CD4-positive, alpha-beta memory T cell (primary cell): ENCODE measurements at regions not wholly inside any gene's neighbourhood (a gene's known extent, or its start where the extent isn't known, plus 50 kb on each side); places are given as distances from the start of the nearest gene placed in this dataset.
"Not testable (repeated sequence)": the region's sequence is repeated elsewhere in the genome, so short reads cannot be mapped to it uniquely, and the experiment has no call there.

Experiments
- CTCF ChIA-PET: fragments of 350-600 bp; sonication (Branson Sonifier 250); formaldehyde crosslinking; loops from one replicate; lab custom pipeline; 2021; ENCODE audit warnings: inconsistent platforms; ENCODE audit not compliant: partially characterized antibody; lab: Charles Lee
- POLR2A ChIA-PET: fragments of 350-600 bp; sonication (Branson Sonifier 250); formaldehyde crosslinking; loops from one replicate; lab custom pipeline; 2021; ENCODE audit not compliant: partially characterized antibody; lab: Charles Lee
- DNase-seq, 5 donors: peaks; one replicate each; pipeline versions ENCODE4 v3.0.0 to v3.0.0-alpha.2; 2020 to 2022; ENCODE audit warnings: mixed read lengths in 1 of 5
- H3K27ac ChIP-seq: one replicate; pipeline ENCODE4 v1.7.0; 2013; ENCODE audit warnings: low read depth, low read length
- H3K27me3 ChIP-seq: 2 replicates; pipeline ENCODE4 v1.7.0; 2013; ENCODE audit warnings: mild to moderate bottlenecking, low read length, moderate library complexity; ENCODE audit not compliant: insufficient read depth
- H3K36me3 ChIP-seq: 2 replicates; pipeline ENCODE4 v1.7.0; 2013; ENCODE audit warnings: mild to moderate bottlenecking, low read length, moderate library complexity; ENCODE audit not compliant: insufficient read depth
- H3K4me1 ChIP-seq: 2 replicates; pipeline ENCODE4 v1.7.0; 2013; ENCODE audit warnings: mild to moderate bottlenecking, low read length, moderate library complexity; ENCODE audit not compliant: insufficient read depth
- H3K4me3 ChIP-seq, 2 donors: one replicate each; pipeline ENCODE4 v1.7.0; 2013; ENCODE audit warnings: low read length in 2 of 2, mild to moderate bottlenecking in 1 of 2
- H3K9me3 ChIP-seq, 2 donors: one replicate each; pipeline ENCODE4 v1.7.0; 2013; ENCODE audit warnings: low read length in 2 of 2, control low read depth in 1 of 2; ENCODE audit not compliant: control insufficient read depth in 1 of 2
- H3K27ac Mint-ChIP-seq, 7 donors: one replicate each; pipeline ENCODE4 v1.8.0; 2020 to 2021; ENCODE audit warnings: mixed read lengths in 7 of 7, mild to moderate bottlenecking in 6 of 7, inconsistent platforms in 3 of 7, moderate library complexity in 3 of 7
- H3K27me3 Mint-ChIP-seq, 2 donors: one replicate each; pipeline ENCODE4 v1.8.0; 2020 to 2021; ENCODE audit warnings: mixed read lengths in 2 of 2
- H3K36me3 Mint-ChIP-seq, 2 donors: one replicate each; pipeline ENCODE4 v1.8.0; 2020 to 2021; ENCODE audit warnings: mixed read lengths in 2 of 2, inconsistent platforms in 1 of 2, mild to moderate bottlenecking in 1 of 2
- H3K4me1 Mint-ChIP-seq, 4 donors: one replicate each; pipeline ENCODE4 v1.8.0; 2020 to 2021; ENCODE audit warnings: mixed read lengths in 4 of 4, mild to moderate bottlenecking in 1 of 4
- H3K4me3 Mint-ChIP-seq, 8 donors: one replicate each; pipeline ENCODE4 v1.8.0; 2020 to 2021; ENCODE audit warnings: mixed read lengths in 8 of 8, mild to moderate bottlenecking in 7 of 8, moderate library complexity in 6 of 8, inconsistent platforms in 3 of 8
- H3K9me3 Mint-ChIP-seq, 8 donors: one replicate each; pipeline ENCODE4 v1.8.0; 2020 to 2021; ENCODE audit warnings: mixed read lengths in 8 of 8, mild to moderate bottlenecking in 5 of 8, inconsistent platforms in 3 of 8, moderate library complexity in 1 of 8
- intact Hi-C: fragments of 100-400 bp; cut with micrococcal nuclease; formaldehyde crosslinking; loops from one replicate; pipeline ENCODE4 v1.15.1; 2023

GRCh38 chr14:105926373-105927095 lies 400.2 kb downstream of the TMEM121 start:
- H3K27me3 Mint-ChIP-seq: peaks cover 6 to 11% of the 10 kb centered on the region in 2 donors
- ChIA-PET CTCF (no interaction called here), POLR2A (no interaction called here)
- H3K27ac ChIP-seq: no peak overlapping the region
- no peaks in the 10 kb centered on the region for H3K4me1 Mint-ChIP-seq
- H3K4me3 Mint-ChIP-seq: no peak overlapping the region
- peaks cover 0 to 17% (median 5%) of the 10 kb centered on the region in 8 donors for H3K9me3 Mint-ChIP-seq
- H3K36me3 ChIP-seq: no peaks in the 10 kb centered on the region
- peak in 1 of 5 donors; percentile 17 for DNase-seq
- intact Hi-C loops: no loop called here
- no peaks in the 10 kb centered on the region for H3K9me3 ChIP-seq
- H3K27ac Mint-ChIP-seq: no peak overlapping the region
- H3K4me3 ChIP-seq: no peak overlapping the region
- H3K36me3 Mint-ChIP-seq: no peaks in the 10 kb centered on the region
- no peaks in the 10 kb centered on the region for H3K4me1 ChIP-seq
- H3K27me3 ChIP-seq: no peaks in the 10 kb centered on the region

DNA sequence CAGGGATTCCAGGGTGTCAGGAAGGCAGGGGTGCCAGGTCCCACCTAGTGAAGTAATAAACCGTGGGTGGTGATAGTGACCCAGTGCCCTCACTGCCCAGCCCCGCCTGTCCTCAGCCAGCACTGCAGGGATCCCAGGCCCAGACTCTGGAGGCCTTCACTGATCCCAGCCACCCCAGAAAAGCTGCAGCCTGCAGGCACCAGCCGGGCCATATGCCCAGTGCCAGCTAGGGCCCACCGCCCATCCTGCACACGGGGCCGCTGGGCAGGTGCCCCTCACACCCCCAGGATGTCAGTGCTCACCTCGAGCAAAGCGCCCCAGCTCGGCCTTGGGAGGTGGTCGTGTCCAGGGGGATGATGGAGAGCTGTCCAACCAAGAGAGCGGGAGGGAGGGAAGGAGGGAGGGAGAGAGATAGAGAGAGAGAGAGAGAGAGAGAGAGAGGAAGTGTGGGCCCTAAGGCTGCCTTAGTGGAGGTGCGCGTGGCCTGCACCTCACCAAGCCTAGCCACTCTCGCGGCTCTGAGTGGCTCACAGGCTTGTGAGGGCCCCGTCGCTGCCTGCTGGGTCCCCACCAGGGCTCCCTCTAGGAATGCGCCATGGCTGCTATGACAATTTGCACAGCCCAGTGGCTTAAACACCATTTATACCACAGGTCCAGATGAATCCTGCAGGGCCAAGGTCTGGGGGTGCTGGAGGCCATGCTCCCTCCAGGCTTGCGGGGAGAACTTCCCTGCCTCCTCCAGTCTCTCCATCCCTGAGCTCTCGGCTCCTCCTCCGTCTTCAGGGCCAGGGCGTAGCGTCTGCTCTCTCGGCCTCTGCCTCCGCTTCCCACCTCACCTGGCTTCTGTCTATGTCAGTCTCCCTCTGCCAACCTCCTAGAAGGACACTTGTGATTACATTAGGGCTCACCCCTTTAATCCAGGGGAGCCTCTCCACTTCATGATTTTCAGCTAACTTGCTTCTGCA lies 401.0 kb downstream of the TMEM121 start:
- DNase-seq: peak in 1 of 5 donors; percentile 8

DNA sequence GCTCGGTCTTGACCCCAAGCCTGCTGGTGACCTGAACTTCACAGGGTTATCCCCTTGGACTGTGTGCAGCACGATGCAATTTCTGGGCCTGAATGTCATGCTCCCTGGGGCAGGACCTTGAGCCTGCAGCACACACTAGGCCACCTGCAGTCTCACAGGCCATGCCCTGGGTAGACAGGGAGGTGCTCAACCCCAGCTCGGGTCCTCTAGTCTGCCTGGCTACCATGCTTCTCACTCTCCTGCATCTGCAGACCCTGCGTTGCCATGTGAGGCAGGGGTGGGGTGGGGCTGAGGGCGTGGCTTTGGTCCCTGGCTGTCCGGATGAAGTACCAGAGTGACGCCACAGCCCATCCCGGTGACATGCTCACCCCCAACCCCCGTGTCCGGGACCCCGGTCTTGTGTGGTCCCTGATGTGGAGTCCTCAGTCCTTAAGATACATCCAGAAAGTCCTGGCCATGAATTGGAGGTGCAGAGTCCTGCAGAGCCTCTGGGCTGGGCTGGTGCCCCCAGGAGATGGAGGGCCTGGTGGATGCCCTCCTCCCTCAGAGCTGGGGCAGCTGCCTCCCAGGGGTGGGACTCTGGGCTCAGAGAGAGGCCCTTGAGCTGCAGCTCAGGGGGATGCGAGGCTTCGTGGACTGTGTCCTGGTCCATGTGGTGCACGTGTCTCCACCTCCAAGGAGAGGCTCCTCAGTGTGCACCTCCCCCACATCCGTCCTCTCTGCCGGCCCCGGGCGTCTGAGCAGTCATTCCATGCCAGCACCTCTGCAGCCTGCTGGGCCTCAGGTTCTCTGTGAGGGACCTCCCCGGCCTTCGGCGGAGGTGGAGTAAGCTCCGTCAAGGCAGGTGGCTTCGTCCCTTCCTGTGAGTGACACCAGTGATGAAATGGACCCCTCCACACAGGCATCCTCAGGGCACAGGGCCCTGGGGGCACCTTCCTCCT lies 402.1 kb downstream of the TMEM121 start:
- H3K27ac Mint-ChIP-seq, H3K36me3 Mint-ChIP-seq, H3K4me1 ChIP-seq, H3K27ac ChIP-seq, intact Hi-C loops, H3K4me1 Mint-ChIP-seq, H3K4me3 ChIP-seq, H3K36me3 ChIP-seq, H3K9me3 ChIP-seq, CTCF ChIA-PET, H3K27me3 ChIP-seq, POLR2A ChIA-PET, H3K4me3 Mint-ChIP-seq: not testable (repeated sequence)
- Mint-ChIP-seq H3K9me3 (peaks cover 0 to 12% (median 2%) of the 10 kb centered on the region in 8 donors), H3K27me3 (peaks cover 10 to 24% of the 10 kb centered on the region in 2 donors)
- peak in 1 of 5 donors; percentile 6 for DNase-seq

More for the DNA sequence above, 401.0 kb downstream of the TMEM121 start:
- H3K4me3 Mint-ChIP-seq: no peak overlapping the region
- no peaks in the 10 kb centered on the region for H3K36me3 Mint-ChIP-seq
- intact Hi-C loops: no loop called here
- no peaks in the 10 kb centered on the region for H3K9me3 ChIP-seq
- H3K36me3 ChIP-seq: no peaks in the 10 kb centered on the region
- CTCF ChIA-PET: no interaction called here
- H3K4me3 ChIP-seq: no peak overlapping the region
- H3K9me3 Mint-ChIP-seq: peaks cover 0 to 16% (median 3%) of the 10 kb centered on the region in 8 donors
- H3K27me3 ChIP-seq: no peaks in the 10 kb centered on the region
- no peak overlapping the region for H3K27ac ChIP-seq
- POLR2A ChIA-PET: no interaction called here
- H3K27me3 Mint-ChIP-seq: peaks cover 8 to 18% of the 10 kb centered on the region in 2 donors
- H3K4me1 ChIP-seq: no peaks in the 10 kb centered on the region
- H3K27ac Mint-ChIP-seq: no peak overlapping the region
- peaks cover 0 to 1% (median 0%) of the 10 kb centered on the region in 4 donors for H3K4me1 Mint-ChIP-seq

DNA sequence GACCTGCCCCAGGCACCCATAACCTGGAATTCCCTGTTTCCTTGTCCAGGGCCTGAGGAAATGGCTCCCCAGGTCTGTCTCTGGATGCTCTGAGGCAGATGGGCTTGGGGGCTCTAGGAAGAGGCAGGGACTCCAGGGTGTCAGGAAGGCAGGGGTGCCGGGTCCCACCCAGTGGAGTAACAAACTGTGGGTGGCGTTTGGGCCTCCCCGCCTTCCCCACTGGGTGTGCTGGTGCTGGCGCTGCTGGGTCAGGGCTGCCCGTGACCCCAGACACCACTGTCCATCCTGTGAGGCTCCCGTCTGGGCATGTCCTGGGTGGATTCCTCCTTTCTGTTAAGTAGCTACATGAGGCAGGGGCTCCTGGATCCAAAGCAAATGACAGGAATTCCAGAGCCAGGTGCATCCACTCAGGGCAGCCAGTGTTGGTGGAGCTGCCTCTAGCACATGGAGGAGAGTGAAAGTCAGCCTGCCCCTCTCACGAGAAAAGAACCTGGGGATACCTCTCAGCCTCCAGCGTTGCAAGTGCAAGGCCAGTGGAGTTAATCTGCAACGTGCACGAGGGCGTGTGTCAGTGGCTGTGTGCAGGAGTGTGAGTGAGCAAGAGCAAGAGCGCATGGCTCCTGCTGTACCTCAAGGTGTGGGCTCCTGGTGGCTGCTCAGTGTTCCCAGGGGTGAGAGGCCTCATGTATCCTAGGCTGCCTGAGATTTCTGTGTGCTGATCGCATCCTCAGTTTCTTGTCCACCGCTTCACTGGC lies 403.1 kb downstream of the TMEM121 start:
- no peak overlapping the region for H3K27ac Mint-ChIP-seq
- H3K4me1 Mint-ChIP-seq: peaks cover 0 to 1% (median 0%) of the 10 kb centered on the region in 4 donors
- H3K9me3 Mint-ChIP-seq: peaks cover 0 to 17% (median 4%) of the 10 kb centered on the region in 8 donors
- H3K4me1 ChIP-seq: no peaks in the 10 kb centered on the region
- no peak overlapping the region for H3K4me3 ChIP-seq
- POLR2A ChIA-PET: no interaction called here
- H3K36me3 Mint-ChIP-seq: no peaks in the 10 kb centered on the region
- no peaks in the 10 kb centered on the region for H3K9me3 ChIP-seq
- intact Hi-C loops: no loop called here
- peaks cover 16 to 30% of the 10 kb centered on the region in 2 donors for H3K27me3 Mint-ChIP-seq
- DNase-seq: peak in 1 of 5 donors; percentile 33
- no peaks in the 10 kb centered on the region for H3K27me3 ChIP-seq
- H3K4me3 Mint-ChIP-seq: no peak overlapping the region
- no peaks in the 10 kb centered on the region for H3K36me3 ChIP-seq
- H3K27ac ChIP-seq: no peak overlapping the region
- CTCF ChIA-PET: no interaction called here

DNA sequence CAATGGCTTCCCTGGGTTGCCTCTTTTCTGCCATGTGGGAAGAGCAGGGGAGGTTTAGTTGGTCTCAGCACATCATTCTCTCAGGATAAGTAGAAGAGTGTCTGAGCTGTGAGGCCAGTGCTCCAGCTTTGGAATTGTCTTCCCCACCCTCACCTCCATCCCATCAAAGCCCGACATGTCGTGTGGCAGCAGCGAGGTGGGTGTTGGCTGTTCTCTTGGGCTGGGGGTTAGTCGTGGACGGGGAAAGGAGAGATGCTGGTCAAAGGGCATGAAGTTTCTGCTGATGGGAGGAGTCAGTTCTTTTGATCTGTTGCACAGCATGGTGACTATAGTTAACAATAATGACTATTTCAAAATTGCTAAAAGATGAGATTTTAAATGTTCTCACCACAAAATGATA lies 404.2 kb downstream of the TMEM121 start:
- ChIA-PET POLR2A (no interaction called here), CTCF (no interaction called here)
- no peaks in the 10 kb centered on the region for H3K36me3 ChIP-seq
- H3K9me3 ChIP-seq: no peaks in the 10 kb centered on the region
- Mint-ChIP-seq H3K4me1 (peaks cover 0 to 1% (median 0%) of the 10 kb centered on the region in 4 donors), H3K27ac (no peak overlapping the region), H3K27me3 (peaks cover 16 to 30% of the 10 kb centered on the region in 2 donors), H3K4me3 (no peak overlapping the region), H3K36me3 (peaks cover 0 to 3% of the 10 kb centered on the region in 2 donors), H3K9me3 (peaks cover 0 to 22% (median 12%) of the 10 kb centered on the region in 8 donors)
- intact Hi-C loops: no loop called here
- no peaks in the 10 kb centered on the region for H3K27me3 ChIP-seq
- H3K4me3 ChIP-seq: no peak overlapping the region
- H3K27ac ChIP-seq: no peak overlapping the region
- DNase-seq: no peak
- no peaks in the 10 kb centered on the region for H3K4me1 ChIP-seq

DNA sequence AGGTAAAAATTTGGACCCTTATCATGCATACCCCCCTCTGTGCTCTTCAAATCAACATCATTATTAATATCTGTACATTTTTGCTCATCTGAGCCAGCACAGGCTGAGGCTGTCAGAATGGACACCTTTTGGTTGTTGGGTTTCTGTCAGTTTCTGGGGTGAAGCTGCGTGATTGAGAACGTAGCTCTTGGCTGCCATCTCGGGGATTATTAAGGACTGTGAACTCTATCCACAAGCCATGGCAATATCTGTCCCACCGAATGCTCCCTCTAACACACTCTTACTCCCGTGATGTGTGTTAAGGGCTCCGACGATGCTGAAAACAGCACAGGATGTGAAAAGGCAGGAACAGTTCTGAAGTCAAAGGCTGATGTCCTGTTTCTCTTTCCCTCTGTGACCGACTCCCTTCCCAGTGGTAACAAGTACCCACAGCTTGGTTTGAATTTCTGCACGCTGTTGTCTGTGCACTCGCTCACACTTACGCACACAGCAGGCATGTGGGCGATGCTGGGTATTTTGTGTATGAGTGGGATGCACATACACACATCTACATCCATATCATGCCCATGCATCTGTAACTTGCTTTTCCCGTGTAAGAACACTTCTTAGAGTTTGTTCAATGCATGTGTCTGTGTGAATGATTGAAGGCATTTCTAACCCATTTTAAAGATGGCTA lies 405.6 kb downstream of the TMEM121 start:
- ChIA-PET CTCF (no interaction called here), POLR2A (no interaction called here)
- Histone ChIP-seq H3K4me3 (no peak overlapping the region), H3K27me3 (no peaks in the 10 kb centered on the region), H3K4me1 (no peaks in the 10 kb centered on the region), H3K9me3 (no peaks in the 10 kb centered on the region), H3K27ac (no peak overlapping the region), H3K36me3 (no peaks in the 10 kb centered on the region)
- peaks cover 16 to 32% of the 10 kb centered on the region in 2 donors for H3K27me3 Mint-ChIP-seq
- no peak overlapping the region for H3K4me3 Mint-ChIP-seq
- peak in 2 of 5 donors; percentile 11 to 24 for DNase-seq
- peaks cover 0 to 31% (median 18%) of the 10 kb centered on the region in 8 donors for H3K9me3 Mint-ChIP-seq
- H3K27ac Mint-ChIP-seq: no peak overlapping the region
- H3K36me3 Mint-ChIP-seq: peaks cover 0 to 3% of the 10 kb centered on the region in 2 donors
- intact Hi-C loops: no loop called here
- H3K4me1 Mint-ChIP-seq: peaks cover 0 to 1% (median 0%) of the 10 kb centered on the region in 4 donors
